ENCODE measurements at regions not wholly inside any gene's neighbourhood (a gene's known extent, or its start where the extent isn't known, plus 50 kb on each side); places are given as distances from the start of the nearest gene placed in this dataset.

DNA sequence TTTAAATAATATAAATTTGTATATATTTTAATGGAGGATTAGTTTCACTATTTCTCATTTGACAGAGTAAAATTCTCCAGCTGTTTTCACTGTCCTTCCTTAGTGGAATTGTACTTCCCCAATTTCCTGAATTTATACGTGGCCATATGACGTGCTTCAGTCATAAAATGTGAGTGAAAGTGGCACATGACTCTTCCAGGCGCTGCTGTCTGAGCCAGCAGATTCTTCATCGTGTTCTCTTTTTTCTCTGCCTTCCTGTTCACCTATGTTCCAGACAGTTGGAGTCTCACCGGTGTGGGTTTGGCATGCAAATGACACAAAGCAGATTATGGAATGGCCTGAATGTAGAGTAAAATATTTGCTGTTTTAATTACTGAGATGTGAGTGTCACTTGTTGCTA lies 684.1 kb downstream of the SEMA5A start:
- H3K27me3 ChIP-seq (ENCODE audit: control insufficient read depth in 2 of 2, insufficient read depth in 2 of 2, low read length in 2 of 2) = no peaks in the 10 kb centered on the region
- H3K9ac ChIP-seq (replicated peaks; ENCODE audit: extremely low read depth, insufficient read depth, low read length) = no peak overlapping the region
- DNase-seq (ENCODE audit: low read depth, low spot score) (no peak), FAIRE-seq (no peak)
- H4K20me1 ChIP-seq (replicated peaks; ENCODE audit: control insufficient read depth, extremely low read depth, insufficient read depth, low read length) = no peaks in the 10 kb centered on the region
- H3K9me1 ChIP-seq (replicated peaks; ENCODE audit: control insufficient read depth, extremely low read depth, insufficient read depth, low read length) = no peaks in the 10 kb centered on the region
- H3K27ac ChIP-seq (ENCODE audit: insufficient read depth, low read depth, low read length) = no peak overlapping the region
- TF ChIP-seq POLR2AphosphoS5 (IDR thresholded peaks at IDR 0.05; ENCODE audit: insufficient read depth, low read depth, low read length) (no peak), MYC (IDR thresholded peaks at IDR 0.05; ENCODE audit: low read depth, low read length) (no peak)
- TF ChIP-seq, protein P1, sequence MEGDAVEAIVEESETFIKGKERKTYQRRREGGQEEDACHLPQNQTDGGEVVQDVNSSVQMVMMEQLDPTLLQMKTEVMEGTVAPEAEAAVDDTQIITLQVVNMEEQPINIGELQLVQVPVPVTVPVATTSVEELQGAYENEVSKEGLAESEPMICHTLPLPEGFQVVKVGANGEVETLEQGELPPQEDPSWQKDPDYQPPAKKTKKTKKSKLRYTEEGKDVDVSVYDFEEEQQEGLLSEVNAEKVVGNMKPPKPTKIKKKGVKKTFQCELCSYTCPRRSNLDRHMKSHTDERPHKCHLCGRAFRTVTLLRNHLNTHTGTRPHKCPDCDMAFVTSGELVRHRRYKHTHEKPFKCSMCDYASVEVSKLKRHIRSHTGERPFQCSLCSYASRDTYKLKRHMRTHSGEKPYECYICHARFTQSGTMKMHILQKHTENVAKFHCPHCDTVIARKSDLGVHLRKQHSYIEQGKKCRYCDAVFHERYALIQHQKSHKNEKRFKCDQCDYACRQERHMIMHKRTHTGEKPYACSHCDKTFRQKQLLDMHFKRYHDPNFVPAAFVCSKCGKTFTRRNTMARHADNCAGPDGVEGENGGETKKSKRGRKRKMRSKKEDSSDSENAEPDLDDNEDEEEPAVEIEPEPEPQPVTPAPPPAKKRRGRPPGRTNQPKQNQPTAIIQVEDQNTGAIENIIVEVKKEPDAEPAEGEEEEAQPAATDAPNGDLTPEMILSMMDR (IDR thresholded peaks at IDR 0.05; ENCODE audit: extremely low read depth in 1 of 2, insufficient read depth in 1 of 2, low read depth in 1 of 2, low read length in 2 of 2) = no peak
- TF ChIP-seq, protein P2, sequence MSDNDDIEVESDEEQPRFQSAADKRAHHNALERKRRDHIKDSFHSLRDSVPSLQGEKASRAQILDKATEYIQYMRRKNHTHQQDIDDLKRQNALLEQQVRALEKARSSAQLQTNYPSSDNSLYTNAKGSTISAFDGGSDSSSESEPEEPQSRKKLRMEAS (IDR thresholded peaks at IDR 0.05; ENCODE audit: insufficient read depth, insufficient read length) = no peak
- H3K9me3 ChIP-seq (replicated peaks; ENCODE audit: control insufficient read depth, insufficient read depth, low read length) = no peaks in the 10 kb centered on the region
- H3K36me3 ChIP-seq (ENCODE audit: control insufficient read depth in 2 of 2, extremely low read depth in 1 of 2, insufficient read depth in 2 of 2, low read length in 2 of 2) = no peaks in the 10 kb centered on the region
- no peak overlapping the region for H3K4me3 ChIP-seq (replicated peaks in 1 of 3; ENCODE audit: insufficient read depth in 1 of 3, low read depth in 1 of 3, low read length in 3 of 3)
- dilution Hi-C loops (cut with MboI; ENCODE audit: extremely low pct_ligation_motif_present, low sequenced_read_pairs) (no loop called here), intact Hi-C loops (cut with micrococcal nuclease) (loop anchor here (10.0 kb wide), 1 partner anchor 343 kb away; no protein-coding TSS in a partner anchor)
- ChIA-PET CTCF (interaction anchor here (1.7 kb wide), 1 partner anchor 26 kb away, joined by 4 read pairs; no protein-coding TSS in a partner anchor), POLR2A (no interaction called here)
- H2AFZ ChIP-seq (ENCODE audit: low read depth, low read length) = peak overlapping the region; percentile 45
- no peak overlapping the region for H3K4me2 ChIP-seq (ENCODE audit: insufficient read depth, low read length)
- no peaks in the 10 kb centered on the region for H3K4me1 ChIP-seq (ENCODE audit: control insufficient read depth, extremely low read depth, insufficient read depth, low read length)
- no TSS peak for BruUV-seq (replicated peaks)
- H3K79me2 ChIP-seq (ENCODE audit: control insufficient read depth, insufficient read depth, low read length) = no peaks in the 10 kb centered on the region

DNA sequence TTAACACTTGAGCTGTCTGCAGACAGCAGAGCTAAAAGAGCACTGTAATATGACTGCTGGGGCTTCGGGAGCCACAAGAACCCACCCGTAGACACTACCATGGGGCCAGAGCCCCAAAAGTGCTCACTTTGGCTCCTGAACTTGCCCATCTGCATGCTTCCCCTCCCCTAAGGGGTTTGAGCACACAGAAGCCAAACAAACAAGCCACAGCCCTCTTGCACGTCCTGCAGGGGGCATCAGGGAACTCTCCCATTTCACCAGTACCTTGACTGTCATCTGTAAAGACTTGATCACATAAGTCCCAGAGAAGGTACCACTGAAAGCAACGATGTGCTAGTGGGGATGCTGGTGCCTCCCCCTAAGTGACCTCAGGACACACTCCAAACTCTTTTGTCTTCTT lies 681.8 kb downstream of the SEMA5A start:
- FAIRE-seq (no peak), DNase-seq (ENCODE audit: low read depth, low spot score) (peak; percentile 13)
- no peak overlapping the region for H3K9ac ChIP-seq (replicated peaks; ENCODE audit: extremely low read depth, insufficient read depth, low read length)
- BruUV-seq (replicated peaks) = no TSS peak
- TF ChIP-seq, protein P1 (IDR thresholded peaks at IDR 0.05; ENCODE audit: extremely low read depth in 1 of 2, insufficient read depth in 1 of 2, low read depth in 1 of 2, low read length in 2 of 2) = peak in 1 of 2 donors; percentile 34
- no peak for TF ChIP-seq POLR2A (IDR thresholded peaks at IDR 0.05; ENCODE audit: low read depth, low read length)
- no peaks in the 10 kb centered on the region for H3K4me1 ChIP-seq (ENCODE audit: control insufficient read depth, extremely low read depth, insufficient read depth, low read length)
- CTCF ChIA-PET = interaction anchor here (0.7 to 1.0 kb wide), 2 partner anchors 107 to 343 kb away, joined by 3 to 5 read pairs; no protein-coding TSS in a partner anchor
- no peaks in the 10 kb centered on the region for H3K79me2 ChIP-seq (ENCODE audit: control insufficient read depth, insufficient read depth, low read length)
- intact Hi-C loops (cut with micrococcal nuclease) = loop anchor here (10.0 kb wide), 1 partner anchor 341 kb away; no protein-coding TSS in a partner anchor
- dilution Hi-C loops (cut with MboI; ENCODE audit: extremely low pct_ligation_motif_present, low sequenced_read_pairs) = no loop called here
- H2AFZ ChIP-seq (ENCODE audit: low read depth, low read length) = no peak overlapping the region
- POLR2A ChIA-PET = no interaction called here
- H3K27ac ChIP-seq (ENCODE audit: insufficient read depth, low read depth, low read length) = no peak overlapping the region
- H3K36me3 ChIP-seq (ENCODE audit: control insufficient read depth in 2 of 2, extremely low read depth in 1 of 2, insufficient read depth in 2 of 2, low read length in 2 of 2) = no peaks in the 10 kb centered on the region
- H3K9me3 ChIP-seq (replicated peaks; ENCODE audit: control insufficient read depth, insufficient read depth, low read length) = no peaks in the 10 kb centered on the region
- H3K4me2 ChIP-seq (ENCODE audit: insufficient read depth, low read length) = no peak overlapping the region
- no peaks in the 10 kb centered on the region for H4K20me1 ChIP-seq (replicated peaks; ENCODE audit: control insufficient read depth, extremely low read depth, insufficient read depth, low read length)
- H3K4me3 ChIP-seq (replicated peaks in 1 of 3; ENCODE audit: insufficient read depth in 1 of 3, low read depth in 1 of 3, low read length in 3 of 3) = no peak overlapping the region
- H3K27me3 ChIP-seq (ENCODE audit: control insufficient read depth in 2 of 2, insufficient read depth in 2 of 2, low read length in 2 of 2) = no peaks in the 10 kb centered on the region
- H3K9me1 ChIP-seq (replicated peaks; ENCODE audit: control insufficient read depth, extremely low read depth, insufficient read depth, low read length) = no peaks in the 10 kb centered on the region

All from endothelial cell of umbilical vein (primary cell).